ENCODE measurements at regions not wholly inside any gene's neighbourhood (a gene's known extent, or its start where the extent isn't known, plus 50 kb on each side); places are given as distances from the start of the nearest gene placed in this dataset.

DNA sequence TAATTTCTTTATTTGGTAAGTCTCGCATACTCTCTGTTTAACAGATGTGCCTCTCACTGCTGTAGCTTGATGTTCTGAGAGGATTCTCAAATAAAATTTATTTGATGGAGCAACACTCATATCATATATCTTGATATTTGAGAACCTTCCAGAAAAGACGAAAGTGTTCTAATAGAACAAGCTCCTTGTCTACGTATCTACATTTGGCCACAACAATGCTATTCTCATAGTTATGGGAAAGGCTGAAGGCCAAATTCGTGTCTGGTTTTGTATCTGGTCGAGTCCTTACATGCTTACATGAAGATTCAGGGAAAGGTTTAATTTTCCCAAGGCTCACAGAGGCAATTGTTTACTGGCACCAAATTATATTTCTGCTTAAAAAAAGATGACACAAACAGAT, 186.7 kb upstream of the SLC38A2 start:
- Histone ChIP-seq H3K27ac (ENCODE audit: low read depth in 1 of 2, low read length in 2 of 2) (no peak overlapping the region), H3K9me3 (replicated peaks in 1 of 2; ENCODE audit: control insufficient read depth in 1 of 2, insufficient read depth in 1 of 2, low read length in 2 of 2) (no peaks in the 10 kb centered on the region), H3K9ac (ENCODE audit: insufficient read depth, low read length, poor library complexity, severe bottlenecking) (no peak overlapping the region), H4K20me1 (ENCODE audit: insufficient read depth, low read length) (no peaks in the 10 kb centered on the region), H3K4me1 (ENCODE audit: control insufficient read depth in 1 of 2, insufficient read depth in 2 of 2, low read length in 2 of 2) (peaks cover 14 to 15% of the 10 kb centered on the region in 2 donors), H3K4me2 (replicated peaks; ENCODE audit: extremely low read depth, low read length, poor library complexity, severe bottlenecking) (no peak overlapping the region), H3K79me2 (ENCODE audit: insufficient read depth, low read length) (no peaks in the 10 kb centered on the region), H3K27me3 (ENCODE audit: control insufficient read depth in 2 of 2, insufficient read depth in 2 of 2, low read length in 2 of 2) (no peaks in the 10 kb centered on the region), H3K4me3 (replicated peaks in 1 of 3; ENCODE audit: low read depth in 2 of 3, low read length in 3 of 3) (no peak overlapping the region), H3K36me3 (replicated peaks in 1 of 2; ENCODE audit: control insufficient read depth in 1 of 2, insufficient read depth in 2 of 2, low read length in 2 of 2) (no peaks in the 10 kb centered on the region), H2AFZ (ENCODE audit: insufficient read depth, low read depth, low read length, poor library complexity, severe bottlenecking) (no peak overlapping the region)
- H3K4me1 Mint-ChIP-seq, result peaks cover 18% of the 10 kb centered on the region
- no peaks in the 10 kb centered on the region for H3K27me3 Mint-ChIP-seq (ENCODE audit: low read depth in 3 of 3)
- H3K9me3 Mint-ChIP-seq, result peaks cover 0 to 3% (median 0%) of the 10 kb centered on the region in 7 donors
- H3K4me3 Mint-ChIP-seq, result no peak overlapping the region
- H3K36me3 Mint-ChIP-seq, result no peaks in the 10 kb centered on the region
- DNase-seq, result no peak
- WGBS (ENCODE audit: insufficient coverage), result no CpG with 5 or more reads among the region's 5 CpGs
- TF ChIP-seq, protein P1, sequence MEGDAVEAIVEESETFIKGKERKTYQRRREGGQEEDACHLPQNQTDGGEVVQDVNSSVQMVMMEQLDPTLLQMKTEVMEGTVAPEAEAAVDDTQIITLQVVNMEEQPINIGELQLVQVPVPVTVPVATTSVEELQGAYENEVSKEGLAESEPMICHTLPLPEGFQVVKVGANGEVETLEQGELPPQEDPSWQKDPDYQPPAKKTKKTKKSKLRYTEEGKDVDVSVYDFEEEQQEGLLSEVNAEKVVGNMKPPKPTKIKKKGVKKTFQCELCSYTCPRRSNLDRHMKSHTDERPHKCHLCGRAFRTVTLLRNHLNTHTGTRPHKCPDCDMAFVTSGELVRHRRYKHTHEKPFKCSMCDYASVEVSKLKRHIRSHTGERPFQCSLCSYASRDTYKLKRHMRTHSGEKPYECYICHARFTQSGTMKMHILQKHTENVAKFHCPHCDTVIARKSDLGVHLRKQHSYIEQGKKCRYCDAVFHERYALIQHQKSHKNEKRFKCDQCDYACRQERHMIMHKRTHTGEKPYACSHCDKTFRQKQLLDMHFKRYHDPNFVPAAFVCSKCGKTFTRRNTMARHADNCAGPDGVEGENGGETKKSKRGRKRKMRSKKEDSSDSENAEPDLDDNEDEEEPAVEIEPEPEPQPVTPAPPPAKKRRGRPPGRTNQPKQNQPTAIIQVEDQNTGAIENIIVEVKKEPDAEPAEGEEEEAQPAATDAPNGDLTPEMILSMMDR (IDR thresholded peaks at IDR 0.05), result no peak
- intact Hi-C loops (cut with micrococcal nuclease), result loop anchor here in 1 of 2 donors (10.0 kb wide), 1 partner anchor 95 kb away; no protein-coding TSS in a partner anchor
- H3K27ac Mint-ChIP-seq, result no peak overlapping the region

DNA sequence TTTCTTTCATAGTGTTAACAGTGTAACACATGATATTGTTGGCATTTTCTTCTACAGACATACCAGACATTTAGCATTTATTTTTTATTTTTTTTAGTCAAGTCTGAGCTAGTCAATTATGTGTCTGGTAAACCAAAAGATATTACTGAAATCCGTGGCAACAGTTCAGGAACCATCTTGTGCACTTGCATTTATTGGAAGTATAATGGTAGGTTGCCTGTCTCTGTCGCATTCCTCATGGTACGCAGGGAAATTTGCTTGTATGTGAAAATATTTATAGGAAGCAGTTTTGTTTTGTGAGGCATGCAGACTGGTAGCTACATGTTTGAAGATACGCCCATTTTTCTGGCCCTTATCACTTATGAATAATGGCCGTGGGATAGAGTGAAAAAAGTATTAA, 186.1 kb upstream of the SLC38A2 start:
- intact Hi-C loops (cut with micrococcal nuclease), result loop anchor here in 1 of 2 donors (10.0 kb wide), 1 partner anchor 96 kb away; no protein-coding TSS in a partner anchor
- no peaks in the 10 kb centered on the region for H3K79me2 ChIP-seq (ENCODE audit: insufficient read depth, low read length)
- TF ChIP-seq, protein P1 (IDR thresholded peaks at IDR 0.05), result no peak
- no peak overlapping the region for H3K4me3 ChIP-seq (replicated peaks in 1 of 3; ENCODE audit: low read depth in 2 of 3, low read length in 3 of 3)
- H3K27me3 Mint-ChIP-seq (ENCODE audit: low read depth in 3 of 3), result no peaks in the 10 kb centered on the region
- no peaks in the 10 kb centered on the region for H4K20me1 ChIP-seq (ENCODE audit: insufficient read depth, low read length)
- peaks cover 0 to 3% (median 0%) of the 10 kb centered on the region in 7 donors for H3K9me3 Mint-ChIP-seq
- peaks cover 19% of the 10 kb centered on the region for H3K4me1 Mint-ChIP-seq
- no peaks in the 10 kb centered on the region for H3K27me3 ChIP-seq (ENCODE audit: control insufficient read depth in 2 of 2, insufficient read depth in 2 of 2, low read length in 2 of 2)
- WGBS (ENCODE audit: insufficient coverage), result 94% methylated on average over 2 of the region's 5 CpGs
- no peaks in the 10 kb centered on the region for H3K9me3 ChIP-seq (replicated peaks in 1 of 2; ENCODE audit: control insufficient read depth in 1 of 2, insufficient read depth in 1 of 2, low read length in 2 of 2)
- H2AFZ ChIP-seq (ENCODE audit: insufficient read depth, low read depth, low read length, poor library complexity, severe bottlenecking), result no peak overlapping the region
- H3K36me3 ChIP-seq (replicated peaks in 1 of 2; ENCODE audit: control insufficient read depth in 1 of 2, insufficient read depth in 2 of 2, low read length in 2 of 2), result no peaks in the 10 kb centered on the region
- H3K9ac ChIP-seq (ENCODE audit: insufficient read depth, low read length, poor library complexity, severe bottlenecking), result no peak overlapping the region
- H3K4me3 Mint-ChIP-seq, result no peak overlapping the region
- no peak for DNase-seq
- no peak overlapping the region for H3K27ac Mint-ChIP-seq
- no peaks in the 10 kb centered on the region for H3K36me3 Mint-ChIP-seq
- H3K4me1 ChIP-seq (ENCODE audit: control insufficient read depth in 1 of 2, insufficient read depth in 2 of 2, low read length in 2 of 2), result peaks cover 14 to 15% of the 10 kb centered on the region in 2 donors
- H3K27ac ChIP-seq (ENCODE audit: low read depth in 1 of 2, low read length in 2 of 2), result no peak overlapping the region
- no peak overlapping the region for H3K4me2 ChIP-seq (replicated peaks; ENCODE audit: extremely low read depth, low read length, poor library complexity, severe bottlenecking)

Measured in CD14-positive monocyte (primary cell).